HepG2 (cell line): ENCODE measurements at regions not wholly inside any gene's neighbourhood (a gene's known extent, or its start where the extent isn't known, plus 50 kb on each side); places are given as distances from the start of the nearest gene placed in this dataset.

Experiments
- ATF4 ChIP-seq, 2 experiments: fragments of 450-650 bp in 1 of 2; sonication (generic) in 1 of 2; formaldehyde crosslinking; IDR thresholded peaks; 2 replicates each; pipeline versions ENCODE4 v1.5.0 to v1.8.0; 2020 to 2022; ENCODE audit warnings: mild to moderate bottlenecking in 1 of 2, missing genetic modification reagents in 1 of 2
- CTCF ChIP-seq: sonication (generic); formaldehyde crosslinking; IDR thresholded peaks from 2 replicates; pipeline ENCODE4 v1.5.0; 2020; ENCODE audit warnings: mild to moderate bottlenecking, missing genetic modification reagents, moderate library complexity
- EZH2 ChIP-seq: conservative IDR thresholded peaks from 2 replicates; pipeline ENCODE4 v1.6.1; 2012; ENCODE audit warnings: mild to moderate bottlenecking, low read depth, low read length, moderate library complexity
- HNRNPUL1 ChIP-seq: fragments of 200-400 bp; formaldehyde crosslinking; IDR thresholded peaks from 2 replicates; pipeline ENCODE4 v1.6.1; 2017; ENCODE audit warnings: low read depth, mild to moderate bottlenecking, low read length, moderate library complexity
- MAFK ChIP-seq, 2 experiments: IDR thresholded peaks in 1 of 2; conservative IDR thresholded peaks in 1 of 2; 2 replicates each; pipeline ENCODE4 v1.6.1; 2011; ENCODE audit warnings: improper control_type of control experiment in 2 of 2, low read length in 2 of 2
- THAP11 ChIP-seq: IDR thresholded peaks from 2 replicates; pipeline ENCODE4 v1.6.1; 2016; ENCODE audit warnings: missing biosample characterization, missing genetic modification reagents
- ZNF354B ChIP-seq: sonication (generic); formaldehyde crosslinking; IDR thresholded peaks from 2 replicates; pipeline ENCODE4 v1.8.0; 2022; ENCODE audit warnings: mild to moderate bottlenecking, missing genetic modification reagents
- ZNF510 ChIP-seq: sonication (generic); formaldehyde crosslinking; IDR thresholded peaks from 2 replicates; pipeline ENCODE4 v1.4.0; 2020; ENCODE audit warnings: low read depth, mild to moderate bottlenecking, missing genetic modification reagents
- ZNF639 ChIP-seq: conservative IDR thresholded peaks from 2 replicates; pipeline ENCODE4 v1.6.1; 2018; ENCODE audit warnings: missing genetic modification reagents
- ZSCAN9 ChIP-seq: IDR thresholded peaks from 2 replicates; pipeline ENCODE4 v1.6.1; 2016; ENCODE audit warnings: borderline replicate concordance

- TF ChIP-seq ZNF510 (no peak), ZNF639 (CRISPR knock-in tag) (no peak), THAP11 (CRISPR knock-in tag) (no peak), EZH2 (no peak), MAFK (conservative IDR thresholded peaks at IDR 0.05 in 1 of 2, IDR thresholded peaks at IDR 0.05 in 1 of 2; ENCODE audit: low read length in 2 of 2) (no peak), HNRNPUL1 (no peak), CTCF (CRISPR knock-in tag) (no peak), ZNF354B (CRISPR knock-in tag) (no peak), ATF4 (CRISPR knock-in tag; IDR thresholded peaks at IDR 0.05) (no peak), ZSCAN9 (CRISPR knock-in tag) (no peak)
These were observed 236.9 kb upstream of the PLEKHG7 start for GRCh38 chr12:92465786-92466295.
